ENCODE measurements at regions not wholly inside any gene's neighbourhood (a gene's known extent, or its start where the extent isn't known, plus 50 kb on each side); places are given as distances from the start of the nearest gene placed in this dataset.

GRCh38 chr9:81858657-81859430 is 69.4 kb upstream of the SPATA31D4 start:
- no peaks in the 10 kb centered on the region for H3K36me3 ChIP-seq (ENCODE audit: control insufficient read depth in 2 of 2, insufficient read depth in 2 of 2, low read length in 1 of 2)
- BruUV-seq (replicated peaks), result no TSS peak
- ATAC-seq, result no peak
- no peak overlapping the region for H3K4me2 ChIP-seq (ENCODE audit: control insufficient read depth, insufficient read depth)
- H3K27me3 ChIP-seq (replicated peaks in 1 of 2; ENCODE audit: control insufficient read depth in 2 of 2, insufficient read depth in 2 of 2, low read length in 1 of 2), result no peaks in the 10 kb centered on the region
- H3K4me1 ChIP-seq (ENCODE audit: control insufficient read depth, insufficient read depth, low read length), result no peaks in the 10 kb centered on the region
- in situ Hi-C loops (cut with MboI), result no loop called here
- no peak for TF ChIP-seq GATAD2B (conservative IDR thresholded peaks at IDR 0.05; ENCODE audit: low read depth)
- no peak for TF ChIP-seq STAT3 (IDR thresholded peaks at IDR 0.05; ENCODE audit: low read depth, low read length)
- no peak for TF ChIP-seq NFXL1 (IDR thresholded peaks at IDR 0.05; ENCODE audit: borderline replicate concordance)
- no peak for TF ChIP-seq SKIL (IDR thresholded peaks at IDR 0.05; ENCODE audit: low read depth, poor library complexity, severe bottlenecking)
- no peak for TF ChIP-seq NR2F1 (conservative IDR thresholded peaks at IDR 0.05)
- no peak overlapping the region for H3K4me3 ChIP-seq
- H3K79me2 ChIP-seq (ENCODE audit: control insufficient read depth, insufficient read depth, low read length), result no peaks in the 10 kb centered on the region
- H3K27ac ChIP-seq (ENCODE audit: control insufficient read depth, insufficient read depth), result no peak overlapping the region
- DNase-seq (ENCODE audit: low read depth, low spot score), result no peak
- H3K9me3 ChIP-seq (replicated peaks; ENCODE audit: control insufficient read depth, insufficient read depth, low read length), result no peaks in the 10 kb centered on the region
- H4K20me1 ChIP-seq (ENCODE audit: control insufficient read depth, insufficient read depth), result no peaks in the 10 kb centered on the region
- no peak overlapping the region for H2AFZ ChIP-seq (ENCODE audit: control insufficient read depth, low read depth, low read length)
- ChIA-PET POLR2A (interaction anchor here (0.6 kb wide), 1 partner anchor 8 kb away, joined by 4 read pairs; no protein-coding TSS in a partner anchor), SMC1A (ENCODE audit: uncharacterized antibody, unreplicated experiment) (no interaction called here), CTCF (no interaction called here), RAD21 (ENCODE audit: unreplicated experiment) (no interaction called here)
- 46% methylated on average over 6 of the region's 6 CpGs for WGBS (ENCODE audit: insufficient coverage, insufficient replicate concordance, low lambda C conversion rate, missing lambda C conversion rate)
- no peak for FAIRE-seq
- no peak overlapping the region for H3K9ac ChIP-seq (ENCODE audit: control insufficient read depth, insufficient read depth, low read length)
- intact Hi-C loops (cut with micrococcal nuclease; ENCODE audit: unreplicated experiment), result no loop called here

GRCh38 chr9:81860581-81860980 is 67.6 kb upstream of the SPATA31D4 start:
- Histone ChIP-seq H3K4me2 (ENCODE audit: control insufficient read depth, insufficient read depth) (no peak overlapping the region), H3K27ac (ENCODE audit: control insufficient read depth, insufficient read depth) (no peak overlapping the region), H3K36me3 (ENCODE audit: control insufficient read depth in 2 of 2, insufficient read depth in 2 of 2, low read length in 1 of 2) (no peaks in the 10 kb centered on the region), H4K20me1 (ENCODE audit: control insufficient read depth, insufficient read depth) (no peaks in the 10 kb centered on the region), H3K9me3 (replicated peaks; ENCODE audit: control insufficient read depth, insufficient read depth, low read length) (no peaks in the 10 kb centered on the region), H3K79me2 (ENCODE audit: control insufficient read depth, insufficient read depth, low read length) (no peaks in the 10 kb centered on the region), H2AFZ (ENCODE audit: control insufficient read depth, low read depth, low read length) (no peak overlapping the region), H3K27me3 (replicated peaks in 1 of 2; ENCODE audit: control insufficient read depth in 2 of 2, insufficient read depth in 2 of 2, low read length in 1 of 2) (no peaks in the 10 kb centered on the region), H3K4me1 (ENCODE audit: control insufficient read depth, insufficient read depth, low read length) (no peaks in the 10 kb centered on the region), H3K9ac (ENCODE audit: control insufficient read depth, insufficient read depth, low read length) (no peak overlapping the region), H3K4me3 (no peak overlapping the region)
- no peak for ATAC-seq
- 47% methylated on average over 8 of the region's 8 CpGs for WGBS (ENCODE audit: insufficient coverage, insufficient replicate concordance, low lambda C conversion rate, missing lambda C conversion rate)
- no peak for DNase-seq (ENCODE audit: low read depth, low spot score)
- no TSS peak for BruUV-seq (replicated peaks)
- no peak for FAIRE-seq
- RAD21 ChIA-PET (ENCODE audit: unreplicated experiment), result no interaction called here
- CTCF ChIA-PET, result no interaction called here
- POLR2A ChIA-PET, result no interaction called here
- intact Hi-C loops (cut with micrococcal nuclease; ENCODE audit: unreplicated experiment), result no loop called here
- SMC1A ChIA-PET (ENCODE audit: uncharacterized antibody, unreplicated experiment), result no interaction called here
- in situ Hi-C loops (cut with MboI), result no loop called here
- TF ChIP-seq FOXK2 (IDR thresholded peaks at IDR 0.05) (no peak), JUND (IDR thresholded peaks at IDR 0.05; ENCODE audit: low read depth, low read length) (no peak), MLLT1 (IDR thresholded peaks at IDR 0.05) (no peak), IKZF1 (conservative IDR thresholded peaks at IDR 0.05) (no peak), GABPA (IDR thresholded peaks at IDR 0.05; ENCODE audit: low read depth) (no peak), RAD21 (IDR thresholded peaks at IDR 0.05; ENCODE audit: insufficient read depth, low read depth, low read length) (no peak), BACH1 (IDR thresholded peaks at IDR 0.05; ENCODE audit: borderline replicate concordance) (no peak)
- TF ChIP-seq, protein P1, sequence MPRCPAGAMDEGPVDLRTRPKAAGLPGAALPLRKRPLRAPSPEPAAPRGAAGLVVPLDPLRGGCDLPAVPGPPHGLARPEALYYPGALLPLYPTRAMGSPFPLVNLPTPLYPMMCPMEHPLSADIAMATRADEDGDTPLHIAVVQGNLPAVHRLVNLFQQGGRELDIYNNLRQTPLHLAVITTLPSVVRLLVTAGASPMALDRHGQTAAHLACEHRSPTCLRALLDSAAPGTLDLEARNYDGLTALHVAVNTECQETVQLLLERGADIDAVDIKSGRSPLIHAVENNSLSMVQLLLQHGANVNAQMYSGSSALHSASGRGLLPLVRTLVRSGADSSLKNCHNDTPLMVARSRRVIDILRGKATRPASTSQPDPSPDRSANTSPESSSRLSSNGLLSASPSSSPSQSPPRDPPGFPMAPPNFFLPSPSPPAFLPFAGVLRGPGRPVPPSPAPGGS (IDR thresholded peaks at IDR 0.05; ENCODE audit: borderline replicate concordance, insufficient read depth, low read depth, low read length, poor library complexity, severe bottlenecking), result no peak
